ENCODE measurements at regions not wholly inside any gene's neighbourhood (a gene's known extent, or its start where the extent isn't known, plus 50 kb on each side); places are given as distances from the start of the nearest gene placed in this dataset.

- no peak for TF ChIP-seq CTCF (IDR thresholded peaks at IDR 0.05)
- no peak for TF ChIP-seq ZFX (IDR thresholded peaks at IDR 0.05; ENCODE audit: borderline replicate concordance)
These were observed 230.4 kb downstream of the OMA1 start for GRCh38 chr1:58316141-58316540.

Data from 22Rv1 (cell line).